ENCODE measurements at regions not wholly inside any gene's neighbourhood (a gene's known extent, or its start where the extent isn't known, plus 50 kb on each side); places are given as distances from the start of the nearest gene placed in this dataset.

GRCh38 chr4:31979988-31980387 is 1259.8 kb downstream of the PCDH7 start:
- TF ChIP-seq EP300 (IDR thresholded peaks at IDR 0.05) (no peak), CTCF (IDR thresholded peaks at IDR 0.05) (no peak)
- intact Hi-C loops (cut with DNase I): no loop called here

GRCh38 chr4:31983246-31983645 is 1263.1 kb downstream of the PCDH7 start:
- no peaks in the 10 kb centered on the region for H3K4me1 ChIP-seq
- H3K27me3 ChIP-seq: no peaks in the 10 kb centered on the region
- no peak overlapping the region for H3K27ac ChIP-seq (replicated peaks in 1 of 4)
- H3K36me3 ChIP-seq: no peaks in the 10 kb centered on the region
- no peak for TF ChIP-seq CTCF (IDR thresholded peaks at IDR 0.05)
- no peak for TF ChIP-seq EP300 (IDR thresholded peaks at IDR 0.05)
- TF ChIP-seq POLR2AphosphoS5 (IDR thresholded peaks at IDR 0.05): no peak
- no peak for TF ChIP-seq POLR2A (IDR thresholded peaks at IDR 0.05; ENCODE audit: low read depth)
- no peaks in the 10 kb centered on the region for H3K9me3 ChIP-seq
- H3K4me3 ChIP-seq: no peak overlapping the region
- no peak for DNase-seq (ENCODE audit: extremely low spot score)
- 85% methylated on average over 1 of the region's 1 CpG for WGBS
- intact Hi-C loops (cut with DNase I): no loop called here

More at GRCh38 chr4:31979988-31980387, 1259.8 kb downstream of the PCDH7 start:
- Histone ChIP-seq H3K9me3 (no peaks in the 10 kb centered on the region), H3K27me3 (no peaks in the 10 kb centered on the region), H3K36me3 (no peaks in the 10 kb centered on the region), H3K4me1 (no peaks in the 10 kb centered on the region), H3K27ac (replicated peaks in 1 of 4) (no peak overlapping the region), H3K4me3 (no peak overlapping the region)
- no peak for DNase-seq (ENCODE audit: extremely low spot score)
- 92% methylated on average over 2 of the region's 2 CpGs for WGBS

- no peak for TF ChIP-seq POLR2AphosphoS5 (IDR thresholded peaks at IDR 0.05)
- no peak for TF ChIP-seq CTCF (IDR thresholded peaks at IDR 0.05)
- no peak for TF ChIP-seq POLR2A (IDR thresholded peaks at IDR 0.05; ENCODE audit: low read depth)
- TF ChIP-seq EP300 (IDR thresholded peaks at IDR 0.05): no peak
- Histone ChIP-seq H3K4me3 (no peak overlapping the region), H3K27me3 (no peaks in the 10 kb centered on the region), H3K9me3 (no peaks in the 10 kb centered on the region), H3K4me1 (no peaks in the 10 kb centered on the region), H3K36me3 (no peaks in the 10 kb centered on the region), H3K27ac (replicated peaks in 1 of 4) (no peak overlapping the region)
- intact Hi-C loops (cut with DNase I): no loop called here
- no peak for DNase-seq (ENCODE audit: extremely low spot score)
Measured at GRCh38 chr4:31983677-31984076, 1263.5 kb downstream of the PCDH7 start.

- no peak overlapping the region for H3K4me3 ChIP-seq
- 100% methylated on average over 2 of the region's 2 CpGs for WGBS
- H3K9me3 ChIP-seq: no peaks in the 10 kb centered on the region
- no peaks in the 10 kb centered on the region for H3K4me1 ChIP-seq
- H3K36me3 ChIP-seq: no peaks in the 10 kb centered on the region
- H3K27ac ChIP-seq (replicated peaks in 1 of 4): no peak overlapping the region
- no peak for DNase-seq (ENCODE audit: extremely low spot score)
- no peaks in the 10 kb centered on the region for H3K27me3 ChIP-seq
- intact Hi-C loops (cut with DNase I): no loop called here
- TF ChIP-seq POLR2A (IDR thresholded peaks at IDR 0.05; ENCODE audit: low read depth) (no peak), EP300 (IDR thresholded peaks at IDR 0.05) (no peak), CTCF (IDR thresholded peaks at IDR 0.05) (no peak), POLR2AphosphoS5 (IDR thresholded peaks at IDR 0.05) (no peak)
Measured at GRCh38 chr4:31984872-31985271, 1264.7 kb downstream of the PCDH7 start.
